Skin of body (tissue), 1 donor: ENCODE measurements at regions not wholly inside any gene's neighbourhood (a gene's known extent, or its start where the extent isn't known, plus 50 kb on each side); places are given as distances from the start of the nearest gene placed in this dataset.

Experiments used
- DNase-seq: peaks from one replicate; lab custom pipeline; 2025; lab: John Stamatoyannopoulos, UW

- no peak for DNase-seq
Observed at GRCh38 chr7:108973075-108973474, 403.4 kb downstream of the DNAJB9 start.

- DNase-seq, result no peak
Observed at GRCh38 chr7:108974641-108975040, 405.0 kb downstream of the DNAJB9 start.

GRCh38 chr7:108985037-108985436 lies 415.4 kb downstream of the DNAJB9 start:
- no peak for DNase-seq

GRCh38 chr7:108989319-108989718 lies 419.6 kb downstream of the DNAJB9 start:
- DNase-seq, result no peak

- no peak for DNase-seq
Observed at GRCh38 chr7:108997480-108997879, 427.8 kb downstream of the DNAJB9 start.

- DNase-seq, result no peak
Observed at GRCh38 chr7:109003742-109004141, 434.1 kb downstream of the DNAJB9 start.

GRCh38 chr7:109009636-109010035 lies 440.0 kb downstream of the DNAJB9 start:
- no peak for DNase-seq

GRCh38 chr7:109020251-109020650 lies 450.6 kb downstream of the DNAJB9 start:
- no peak for DNase-seq

- DNase-seq, result no peak
Observed at GRCh38 chr7:109021390-109021789, 451.7 kb downstream of the DNAJB9 start.

- DNase-seq, result no peak
Observed at GRCh38 chr7:109029866-109030265, 460.2 kb downstream of the DNAJB9 start.

GRCh38 chr7:109044691-109045090 lies 475.0 kb downstream of the DNAJB9 start:
- no peak for DNase-seq

- DNase-seq, result no peak
Observed at GRCh38 chr7:109049366-109049765, 479.7 kb downstream of the DNAJB9 start.

GRCh38 chr7:109059089-109059488 lies 489.4 kb downstream of the DNAJB9 start:
- no peak for DNase-seq

- no peak for DNase-seq
Observed at GRCh38 chr7:109062798-109063197, 493.1 kb downstream of the DNAJB9 start.

- no peak for DNase-seq
Observed at GRCh38 chr7:109073543-109073942, 503.9 kb downstream of the DNAJB9 start.

- no peak for DNase-seq
Observed at GRCh38 chr7:109076396-109076972, 506.8 kb downstream of the DNAJB9 start.

- DNase-seq, result no peak
Observed at GRCh38 chr7:109091042-109091441, 521.4 kb downstream of the DNAJB9 start.

GRCh38 chr7:109092268-109092667 lies 522.6 kb downstream of the DNAJB9 start:
- DNase-seq, result no peak

- no peak for DNase-seq
Observed at GRCh38 chr7:109101332-109101731, 531.7 kb downstream of the DNAJB9 start.

- no peak for DNase-seq
Observed at GRCh38 chr7:109109558-109109957, 539.9 kb downstream of the DNAJB9 start.

GRCh38 chr7:109111086-109111485 lies 541.4 kb downstream of the DNAJB9 start:
- no peak for DNase-seq

- no peak for DNase-seq
Observed at GRCh38 chr7:109121599-109122300, 552.1 kb downstream of the DNAJB9 start.

- no peak for DNase-seq
Observed at GRCh38 chr7:109125001-109125400, 555.3 kb downstream of the DNAJB9 start.
